ENCODE measurements at regions not wholly inside any gene's neighbourhood (a gene's known extent, or its start where the extent isn't known, plus 50 kb on each side); places are given as distances from the start of the nearest gene placed in this dataset.

- no peak for TF ChIP-seq CTCF (IDR thresholded peaks at IDR 0.05; ENCODE audit: low read depth, low read length)
- TF ChIP-seq POLR2A (IDR thresholded peaks at IDR 0.05; ENCODE audit: extremely low read depth, insufficient read length) = no peak
- TF ChIP-seq MAX (IDR thresholded peaks at IDR 0.05; ENCODE audit: low read depth, low read length) = no peak
Observed at GRCh38 chr13:106340249-106340648, 195.2 kb downstream of the EFNB2 start.

All from NB4 (cell line).